ENCODE measurements at regions not wholly inside any gene's neighbourhood (a gene's known extent, or its start where the extent isn't known, plus 50 kb on each side); places are given as distances from the start of the nearest gene placed in this dataset.
"Not testable (repeated sequence)": the region's sequence is repeated elsewhere in the genome, so short reads cannot be mapped to it uniquely, and the experiment has no call there.

- no peak for DNase-seq
These were observed 496.3 kb upstream of the KLF6 start for GRCh38 chr10:4281190-4281825.

GRCh38 chr10:4280461-4281189 lies 495.6 kb upstream of the KLF6 start:
- DNase-seq, result no peak

GRCh38 chr10:4279655-4280054 lies 494.6 kb upstream of the KLF6 start:
- DNase-seq, result no peak

- no peak for DNase-seq
These were observed 493.2 kb upstream of the KLF6 start for GRCh38 chr10:4278186-4278585.

- no peak for DNase-seq
These were observed 491.1 kb upstream of the KLF6 start for GRCh38 chr10:4276151-4276550.

- not testable (repeated sequence) for DNase-seq
These were observed 489.7 kb upstream of the KLF6 start for GRCh38 chr10:4274671-4275070.

- no peak for DNase-seq
These were observed 486.2 kb upstream of the KLF6 start for GRCh38 chr10:4271193-4271592.

GRCh38 chr10:4270116-4270515 lies 485.1 kb upstream of the KLF6 start:
- DNase-seq, result no peak

GRCh38 chr10:4268490-4268889 lies 483.5 kb upstream of the KLF6 start:
- DNase-seq, result not testable (repeated sequence)

GRCh38 chr10:4267086-4267773 lies 482.2 kb upstream of the KLF6 start:
- no peak for DNase-seq

- DNase-seq, result no peak
These were observed 481.5 kb upstream of the KLF6 start for GRCh38 chr10:4266416-4267085.

- no peak for DNase-seq
These were observed 481.0 kb upstream of the KLF6 start for GRCh38 chr10:4265964-4266363.

GRCh38 chr10:4264209-4264865 lies 479.3 kb upstream of the KLF6 start:
- DNase-seq, result no peak

GRCh38 chr10:4263601-4263921 lies 478.6 kb upstream of the KLF6 start:
- DNase-seq, result no peak

GRCh38 chr10:4262870-4263600 lies 478.0 kb upstream of the KLF6 start:
- DNase-seq, result no peak

GRCh38 chr10:4262449-4262848 lies 477.4 kb upstream of the KLF6 start:
- no peak for DNase-seq

GRCh38 chr10:4260483-4261124 lies 475.6 kb upstream of the KLF6 start:
- DNase-seq, result no peak

- no peak for DNase-seq
These were observed 473.0 kb upstream of the KLF6 start for GRCh38 chr10:4257939-4258465.

GRCh38 chr10:4256971-4257370 lies 472.0 kb upstream of the KLF6 start:
- DNase-seq, result no peak

GRCh38 chr10:4255751-4256150 lies 470.7 kb upstream of the KLF6 start:
- DNase-seq, result no peak

Data from femur (tissue), 1 donor.